Nephron progenitor cell (in vitro differentiated cells): ENCODE measurements at regions not wholly inside any gene's neighbourhood (a gene's known extent, or its start where the extent isn't known, plus 50 kb on each side); places are given as distances from the start of the nearest gene placed in this dataset.

Source experiments
- DNase-seq: peaks from one replicate; pipeline ENCODE4 v3.0.0; 2021
- H3K27ac Mint-ChIP-seq: 2 replicates; pipeline ENCODE4 v1.8.0; 2021; ENCODE audit warnings: mild to moderate bottlenecking, moderate library complexity, mixed read lengths
- H3K27me3 Mint-ChIP-seq: 2 replicates; pipeline ENCODE4 v1.8.0; 2021; ENCODE audit warnings: mild to moderate bottlenecking, low read depth, mixed read lengths; ENCODE audit not compliant: poor library complexity
- H3K36me3 Mint-ChIP-seq: 2 replicates; pipeline ENCODE4 v1.8.0; 2021; ENCODE audit warnings: low read depth, mixed read lengths
- H3K4me1 Mint-ChIP-seq: 2 replicates; pipeline ENCODE4 v1.8.0; 2021; ENCODE audit warnings: mixed read lengths
- H3K4me3 Mint-ChIP-seq: 2 replicates; pipeline ENCODE4 v1.8.0; 2021; ENCODE audit warnings: mild to moderate bottlenecking, moderate library complexity, mixed read lengths
- H3K9me3 Mint-ChIP-seq: 2 replicates; pipeline ENCODE4 v1.8.0; 2021; ENCODE audit warnings: mild to moderate bottlenecking, moderate library complexity, mixed read lengths
- CTCF ChIP-seq: fragments of 200-600 bp; sonication (generic); IDR thresholded peaks from 2 replicates; pipeline ENCODE4 v1.5.0; 2021; ENCODE audit warnings: antibody characterized with exemption

GRCh38 chr3:5035113-5035512 is 55.9 kb downstream of the BHLHE40 start:
- Mint-ChIP-seq H3K36me3 (no peaks in the 10 kb centered on the region), H3K4me1 (peaks cover 23% of the 10 kb centered on the region)

GRCh38 chr3:5035692-5036391 is 56.6 kb downstream of the BHLHE40 start:
- DNase-seq, result no peak
- TF ChIP-seq CTCF, result no peak
- Mint-ChIP-seq H3K36me3 (no peaks in the 10 kb centered on the region), H3K27me3 (no peaks in the 10 kb centered on the region), H3K9me3 (no peaks in the 10 kb centered on the region), H3K27ac (no peak overlapping the region), H3K4me1 (peaks cover 22% of the 10 kb centered on the region), H3K4me3 (no peak overlapping the region)

More at GRCh38 chr3:5035113-5035512, 55.9 kb downstream of the BHLHE40 start:
- H3K27ac Mint-ChIP-seq, result no peak overlapping the region
- no peak for TF ChIP-seq CTCF
- no peak for DNase-seq
- no peaks in the 10 kb centered on the region for H3K9me3 Mint-ChIP-seq
- H3K27me3 Mint-ChIP-seq, result no peaks in the 10 kb centered on the region
- H3K4me3 Mint-ChIP-seq, result no peak overlapping the region

- H3K9me3 Mint-ChIP-seq, result no peaks in the 10 kb centered on the region
- H3K4me1 Mint-ChIP-seq, result peaks cover 21% of the 10 kb centered on the region
- no peak for DNase-seq
- TF ChIP-seq CTCF, result no peak
- H3K27me3 Mint-ChIP-seq, result no peaks in the 10 kb centered on the region
- H3K27ac Mint-ChIP-seq, result no peak overlapping the region
- no peak overlapping the region for H3K4me3 Mint-ChIP-seq
- H3K36me3 Mint-ChIP-seq, result no peaks in the 10 kb centered on the region
Measured at GRCh38 chr3:5036392-5036766, 57.1 kb downstream of the BHLHE40 start.

GRCh38 chr3:5036858-5037257 is 57.6 kb downstream of the BHLHE40 start:
- DNase-seq, result no peak
- no peak for TF ChIP-seq CTCF
- Mint-ChIP-seq H3K9me3 (no peaks in the 10 kb centered on the region), H3K36me3 (no peaks in the 10 kb centered on the region), H3K27ac (no peak overlapping the region), H3K4me3 (no peak overlapping the region), H3K4me1 (peaks cover 17% of the 10 kb centered on the region), H3K27me3 (no peaks in the 10 kb centered on the region)

- no peaks in the 10 kb centered on the region for H3K36me3 Mint-ChIP-seq
- no peak for DNase-seq
- peak overlapping the region; percentile 62 for H3K27ac Mint-ChIP-seq
- no peaks in the 10 kb centered on the region for H3K9me3 Mint-ChIP-seq
- H3K27me3 Mint-ChIP-seq, result no peaks in the 10 kb centered on the region
- TF ChIP-seq CTCF, result no peak
- H3K4me1 Mint-ChIP-seq, result peaks cover 17% of the 10 kb centered on the region
- H3K4me3 Mint-ChIP-seq, result no peak overlapping the region
Measured at GRCh38 chr3:5039585-5039984, 60.3 kb downstream of the BHLHE40 start.

- H3K9me3 Mint-ChIP-seq, result no peaks in the 10 kb centered on the region
- no peak for TF ChIP-seq CTCF
Measured at GRCh38 chr3:5041315-5041714, 62.1 kb downstream of the BHLHE40 start.

More at GRCh38 chr3:5041315-5041714, 62.1 kb downstream of the BHLHE40 start:
- Mint-ChIP-seq H3K36me3 (no peaks in the 10 kb centered on the region), H3K4me3 (no peak overlapping the region), H3K4me1 (peaks cover 17% of the 10 kb centered on the region), H3K27me3 (no peaks in the 10 kb centered on the region), H3K27ac (no peak overlapping the region)
- DNase-seq, result no peak
